ENCODE measurements at regions not wholly inside any gene's neighbourhood (a gene's known extent, or its start where the extent isn't known, plus 50 kb on each side); places are given as distances from the start of the nearest gene placed in this dataset.

GRCh38 chr12:89176676-89177075 is 175.6 kb downstream of the DUSP6 start:
- H3K4me3 ChIP-seq (ENCODE audit: low read length) = no peak overlapping the region
- no peak for TF ChIP-seq CTCF (IDR thresholded peaks at IDR 0.05; ENCODE audit: insufficient read depth, low read depth, low read length, missing control alignments)
- DNase-seq (ENCODE audit: low read depth) = no peak

GRCh38 chr12:89173678-89174077 is 178.6 kb downstream of the DUSP6 start:
- TF ChIP-seq CTCF (IDR thresholded peaks at IDR 0.05; ENCODE audit: insufficient read depth, low read depth, low read length, missing control alignments) = no peak
- no peak overlapping the region for H3K4me3 ChIP-seq (ENCODE audit: low read length)
- DNase-seq (ENCODE audit: low read depth) = no peak

GRCh38 chr12:89173096-89173495 is 179.2 kb downstream of the DUSP6 start:
- no peak for TF ChIP-seq CTCF (IDR thresholded peaks at IDR 0.05; ENCODE audit: insufficient read depth, low read depth, low read length, missing control alignments)
- DNase-seq (ENCODE audit: low read depth) = no peak
- H3K4me3 ChIP-seq (ENCODE audit: low read length) = no peak overlapping the region

GRCh38 chr12:89172224-89172623 is 180.1 kb downstream of the DUSP6 start:
- TF ChIP-seq CTCF (IDR thresholded peaks at IDR 0.05; ENCODE audit: insufficient read depth, low read depth, low read length, missing control alignments) = no peak
- no peak for DNase-seq (ENCODE audit: low read depth)
- H3K4me3 ChIP-seq (ENCODE audit: low read length) = no peak overlapping the region

- no peak for DNase-seq (ENCODE audit: low read depth)
- TF ChIP-seq CTCF (IDR thresholded peaks at IDR 0.05; ENCODE audit: insufficient read depth, low read depth, low read length, missing control alignments) = no peak
- H3K4me3 ChIP-seq (ENCODE audit: low read length) = no peak overlapping the region
Measured at GRCh38 chr12:89169321-89169720, 183.0 kb downstream of the DUSP6 start.

GRCh38 chr12:89167986-89168385 is 184.3 kb downstream of the DUSP6 start:
- no peak for TF ChIP-seq CTCF (IDR thresholded peaks at IDR 0.05; ENCODE audit: insufficient read depth, low read depth, low read length, missing control alignments)
- H3K4me3 ChIP-seq (ENCODE audit: low read length) = no peak overlapping the region
- no peak for DNase-seq (ENCODE audit: low read depth)

- no peak overlapping the region for H3K4me3 ChIP-seq (ENCODE audit: low read length)
- DNase-seq (ENCODE audit: low read depth) = no peak
- TF ChIP-seq CTCF (IDR thresholded peaks at IDR 0.05; ENCODE audit: insufficient read depth, low read depth, low read length, missing control alignments) = no peak
Measured at GRCh38 chr12:89166525-89166934, 185.8 kb downstream of the DUSP6 start.

Measured in epithelial cell of esophagus (primary cell).